ENCODE measurements at regions not wholly inside any gene's neighbourhood (a gene's known extent, or its start where the extent isn't known, plus 50 kb on each side); places are given as distances from the start of the nearest gene placed in this dataset.
A peak's percentile ranks its signal among the peaks of the same experiment; 100 is the strongest.

DNA sequence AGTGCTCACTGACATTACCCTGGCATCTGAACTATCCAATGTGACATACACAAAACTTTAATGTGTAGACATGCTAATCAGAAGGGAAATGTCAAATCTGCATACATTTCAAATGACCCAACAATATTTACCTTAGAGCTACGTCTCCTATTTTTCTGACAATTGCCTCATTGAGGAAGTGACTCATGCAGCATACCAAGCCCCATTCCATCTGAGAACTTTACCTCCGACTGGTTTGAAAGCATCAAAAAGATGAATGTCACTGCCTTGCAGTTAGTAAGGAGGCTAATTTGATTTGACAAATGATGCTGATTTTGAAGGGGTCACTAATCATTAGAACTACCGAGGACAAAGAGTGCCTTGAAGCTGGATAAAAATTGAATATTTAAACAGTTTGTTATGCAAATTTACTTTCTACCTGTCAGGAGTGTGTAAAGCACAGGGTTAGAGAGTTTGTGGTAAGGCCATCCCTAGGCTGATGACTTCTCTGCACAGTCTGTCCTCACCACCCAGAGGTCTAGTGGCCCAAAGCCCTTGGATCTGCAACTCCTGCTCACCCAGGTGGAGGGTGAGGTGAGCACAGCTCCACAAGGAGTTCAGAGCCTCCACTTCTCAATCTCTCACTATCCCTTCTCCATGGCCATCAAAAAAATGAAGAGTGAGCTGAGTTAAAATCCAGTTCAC is 500.3 kb upstream of the C1orf87 start:
- H3K36me3 Mint-ChIP-seq, result no peaks in the 10 kb centered on the region
- H3K9me3 ChIP-seq (replicated peaks in 1 of 2; ENCODE audit: control insufficient read depth in 1 of 2, insufficient read depth in 1 of 2, low read length in 2 of 2), result no peaks in the 10 kb centered on the region
- H3K27me3 ChIP-seq (ENCODE audit: control insufficient read depth in 2 of 2, insufficient read depth in 2 of 2, low read length in 2 of 2), result no peaks in the 10 kb centered on the region
- peaks cover 0 to 4% (median 2%) of the 10 kb centered on the region in 7 donors for H3K9me3 Mint-ChIP-seq
- no peak overlapping the region for H3K9ac ChIP-seq (ENCODE audit: insufficient read depth, low read length, poor library complexity, severe bottlenecking)
- H3K27ac Mint-ChIP-seq, result peak overlapping the region in 4 of 7 donors; percentile 5 to 51 (median 34)
- H3K4me2 ChIP-seq (replicated peaks; ENCODE audit: extremely low read depth, low read length, poor library complexity, severe bottlenecking), result peak overlapping the region; percentile 4
- H3K36me3 ChIP-seq (replicated peaks in 1 of 2; ENCODE audit: control insufficient read depth in 1 of 2, insufficient read depth in 2 of 2, low read length in 2 of 2), result no peaks in the 10 kb centered on the region
- no peak overlapping the region for H3K27ac ChIP-seq (ENCODE audit: low read depth in 1 of 2, low read length in 2 of 2)
- H3K4me1 ChIP-seq (ENCODE audit: control insufficient read depth in 1 of 2, insufficient read depth in 2 of 2, low read length in 2 of 2), result peaks cover 28 to 31% of the 10 kb centered on the region in 2 donors
- intact Hi-C loops (cut with micrococcal nuclease), result no loop called here
- 0% methylated on average over 1 of the region's 3 CpGs for WGBS (ENCODE audit: insufficient coverage)
- peak; percentile 27 to 46 (median 39) for DNase-seq
- peak overlapping the region in 1 of 2 donors; percentile 7 for H3K4me3 Mint-ChIP-seq
- H3K4me3 ChIP-seq (replicated peaks in 1 of 3; ENCODE audit: low read depth in 2 of 3, low read length in 3 of 3), result no peak overlapping the region
- H4K20me1 ChIP-seq (ENCODE audit: insufficient read depth, low read length), result no peaks in the 10 kb centered on the region
- H3K79me2 ChIP-seq (ENCODE audit: insufficient read depth, low read length), result no peaks in the 10 kb centered on the region
- no peak overlapping the region for H2AFZ ChIP-seq (ENCODE audit: insufficient read depth, low read depth, low read length, poor library complexity, severe bottlenecking)
- H3K27me3 Mint-ChIP-seq (ENCODE audit: low read depth in 3 of 3), result peaks cover 0 to 2% (median 0%) of the 10 kb centered on the region in 3 donors
- TF ChIP-seq, protein P1, sequence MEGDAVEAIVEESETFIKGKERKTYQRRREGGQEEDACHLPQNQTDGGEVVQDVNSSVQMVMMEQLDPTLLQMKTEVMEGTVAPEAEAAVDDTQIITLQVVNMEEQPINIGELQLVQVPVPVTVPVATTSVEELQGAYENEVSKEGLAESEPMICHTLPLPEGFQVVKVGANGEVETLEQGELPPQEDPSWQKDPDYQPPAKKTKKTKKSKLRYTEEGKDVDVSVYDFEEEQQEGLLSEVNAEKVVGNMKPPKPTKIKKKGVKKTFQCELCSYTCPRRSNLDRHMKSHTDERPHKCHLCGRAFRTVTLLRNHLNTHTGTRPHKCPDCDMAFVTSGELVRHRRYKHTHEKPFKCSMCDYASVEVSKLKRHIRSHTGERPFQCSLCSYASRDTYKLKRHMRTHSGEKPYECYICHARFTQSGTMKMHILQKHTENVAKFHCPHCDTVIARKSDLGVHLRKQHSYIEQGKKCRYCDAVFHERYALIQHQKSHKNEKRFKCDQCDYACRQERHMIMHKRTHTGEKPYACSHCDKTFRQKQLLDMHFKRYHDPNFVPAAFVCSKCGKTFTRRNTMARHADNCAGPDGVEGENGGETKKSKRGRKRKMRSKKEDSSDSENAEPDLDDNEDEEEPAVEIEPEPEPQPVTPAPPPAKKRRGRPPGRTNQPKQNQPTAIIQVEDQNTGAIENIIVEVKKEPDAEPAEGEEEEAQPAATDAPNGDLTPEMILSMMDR (IDR thresholded peaks at IDR 0.05), result no peak
- peaks cover 38% of the 10 kb centered on the region for H3K4me1 Mint-ChIP-seq

- Histone ChIP-seq H3K9me3 (replicated peaks in 1 of 2; ENCODE audit: control insufficient read depth in 1 of 2, insufficient read depth in 1 of 2, low read length in 2 of 2) (no peaks in the 10 kb centered on the region), H3K79me2 (ENCODE audit: insufficient read depth, low read length) (no peaks in the 10 kb centered on the region), H2AFZ (ENCODE audit: insufficient read depth, low read depth, low read length, poor library complexity, severe bottlenecking) (no peak overlapping the region), H3K9ac (ENCODE audit: insufficient read depth, low read length, poor library complexity, severe bottlenecking) (no peak overlapping the region), H3K36me3 (replicated peaks in 1 of 2; ENCODE audit: control insufficient read depth in 1 of 2, insufficient read depth in 2 of 2, low read length in 2 of 2) (no peaks in the 10 kb centered on the region), H3K4me3 (replicated peaks in 1 of 3; ENCODE audit: low read depth in 2 of 3, low read length in 3 of 3) (no peak overlapping the region), H3K27ac (ENCODE audit: low read depth in 1 of 2, low read length in 2 of 2) (no peak overlapping the region), H3K27me3 (ENCODE audit: control insufficient read depth in 2 of 2, insufficient read depth in 2 of 2, low read length in 2 of 2) (no peaks in the 10 kb centered on the region), H3K4me2 (replicated peaks; ENCODE audit: extremely low read depth, low read length, poor library complexity, severe bottlenecking) (no peak overlapping the region), H3K4me1 (ENCODE audit: control insufficient read depth in 1 of 2, insufficient read depth in 2 of 2, low read length in 2 of 2) (peaks cover 28 to 31% of the 10 kb centered on the region in 2 donors), H4K20me1 (ENCODE audit: insufficient read depth, low read length) (no peaks in the 10 kb centered on the region)
- TF ChIP-seq, protein P1 (IDR thresholded peaks at IDR 0.05), result no peak
- Mint-ChIP-seq H3K9me3 (peaks cover 0 to 4% (median 2%) of the 10 kb centered on the region in 7 donors), H3K4me3 (no peak overlapping the region), H3K27me3 (ENCODE audit: low read depth in 3 of 3) (peaks cover 0 to 2% (median 0%) of the 10 kb centered on the region in 3 donors), H3K4me1 (peaks cover 38% of the 10 kb centered on the region), H3K27ac (no peak overlapping the region), H3K36me3 (no peaks in the 10 kb centered on the region)
- WGBS (ENCODE audit: insufficient coverage), result 0% methylated on average over 1 of the region's 1 CpG
- DNase-seq, result no peak
- intact Hi-C loops (cut with micrococcal nuclease), result no loop called here
These were observed 499.6 kb upstream of the C1orf87 start for GRCh38 chr1:60573121-60573520.
